Fibroblast of pulmonary artery (primary cell): ENCODE measurements at regions not wholly inside any gene's neighbourhood (a gene's known extent, or its start where the extent isn't known, plus 50 kb on each side); places are given as distances from the start of the nearest gene placed in this dataset.

Experiments used
- DNase-seq: peaks from one replicate; pipeline ENCODE4 v3.0.0-alpha.2; 2010; ENCODE audit warnings: low read depth
- H3K4me3 ChIP-seq: replicated peaks from 2 replicates; pipeline ENCODE4 v1.5.1; 2011; ENCODE audit warnings: low read depth, mild to moderate bottlenecking, control low read depth, low read length, moderate library complexity
- CTCF ChIP-seq: IDR thresholded peaks from 2 replicates; pipeline ENCODE4 v1.5.1; 2011; ENCODE audit warnings: mild to moderate bottlenecking, control low read depth, low read length, inconsistent platforms; ENCODE audit errors: missing control alignments

GRCh38 chr4:8736090-8736825 lies 135.4 kb downstream of the HMX1 start:
- TF ChIP-seq CTCF: no peak
- DNase-seq: no peak
- no peak overlapping the region for H3K4me3 ChIP-seq

- no peak overlapping the region for H3K4me3 ChIP-seq
- no peak for DNase-seq
- TF ChIP-seq CTCF: no peak
Measured at GRCh38 chr4:8735236-8736089, 136.2 kb downstream of the HMX1 start.

- TF ChIP-seq CTCF: no peak
- H3K4me3 ChIP-seq: no peak overlapping the region
- DNase-seq: no peak
Measured at GRCh38 chr4:8732681-8733243, 138.9 kb downstream of the HMX1 start.

GRCh38 chr4:8732092-8732491 lies 139.5 kb downstream of the CPZ start:
- no peak overlapping the region for H3K4me3 ChIP-seq
- DNase-seq: no peak
- TF ChIP-seq CTCF: no peak

GRCh38 chr4:8731364-8731763 lies 138.8 kb downstream of the CPZ start:
- no peak for TF ChIP-seq CTCF
- no peak overlapping the region for H3K4me3 ChIP-seq
- no peak for DNase-seq

GRCh38 chr4:8730681-8731080 lies 138.1 kb downstream of the CPZ start:
- no peak for DNase-seq
- TF ChIP-seq CTCF: no peak
- H3K4me3 ChIP-seq: no peak overlapping the region
